ENCODE measurements at regions not wholly inside any gene's neighbourhood (a gene's known extent, or its start where the extent isn't known, plus 50 kb on each side); places are given as distances from the start of the nearest gene placed in this dataset.
A peak's percentile ranks its signal among the peaks of the same experiment; 100 is the strongest.

- Histone ChIP-seq H3K79me1 (ENCODE audit: insufficient read depth, low read depth, low read length, poor library complexity, severe bottlenecking) (no peaks in the 10 kb centered on the region), H3K27me3 (ENCODE audit: insufficient read depth, low read length) (no peaks in the 10 kb centered on the region), H3K4me1 (ENCODE audit: insufficient read depth, low read length) (peaks cover 3% of the 10 kb centered on the region; the same call in 1 of the 2 replicates), H2AK5ac (ENCODE audit: insufficient read length, low read length) (no peak overlapping the region), H2BK120ac (ENCODE audit: low read depth, low read length, poor library complexity, severe bottlenecking) (no peak overlapping the region), H3K23ac (ENCODE audit: insufficient read length, low read depth, low read length) (no peak overlapping the region), H3K56ac (ENCODE audit: insufficient read length, low read depth, low read length) (no peak overlapping the region), H2AFZ (ENCODE audit: low read length) (no peak overlapping the region), H3T11ph (ENCODE audit: low read length) (no peak overlapping the region), H3K9ac (ENCODE audit: extremely low read depth, insufficient read length, low read length) (no peak overlapping the region), H2BK5ac (ENCODE audit: insufficient read length, low read length) (no peak overlapping the region), H3K9me3 (ENCODE audit: control insufficient read depth, low read depth, low read length) (no peaks in the 10 kb centered on the region), H3K79me2 (ENCODE audit: insufficient read depth, low read length) (no peaks in the 10 kb centered on the region), H3K14ac (ENCODE audit: insufficient read depth, low read length) (no peak overlapping the region), H3K4me2 (ENCODE audit: insufficient read depth, insufficient read length, low read length) (no peak overlapping the region), H4K91ac (ENCODE audit: insufficient read length, low read depth, low read length) (no peak overlapping the region), H2BK12ac (ENCODE audit: insufficient read length, low read depth, low read length) (no peak overlapping the region), H4K5ac (ENCODE audit: insufficient read length, low read depth, low read length) (no peak overlapping the region), H4K8ac (replicated peaks; ENCODE audit: insufficient read length, low read depth, low read length) (no peak overlapping the region), H3K18ac (ENCODE audit: insufficient read length, low read depth, low read length) (peak overlapping the region; percentile 6), H3K27ac (ENCODE audit: insufficient read length, low read depth, low read length) (no peak overlapping the region), H2BK20ac (ENCODE audit: low read depth, low read length, poor library complexity, severe bottlenecking) (no peak overlapping the region), H4K20me1 (ENCODE audit: control insufficient read depth, insufficient read depth, insufficient read length) (no peaks in the 10 kb centered on the region), H3K23me2 (ENCODE audit: insufficient read length, low read depth, low read length, poor library complexity, severe bottlenecking) (no peaks in the 10 kb centered on the region), H2BK15ac (ENCODE audit: low read depth, low read length) (no peak overlapping the region), H3K4ac (ENCODE audit: low read depth, low read length) (no peak overlapping the region)
- H3K4me3 Mint-ChIP-seq: peak overlapping the region in 1 of 2 experiments; percentile 21; a peak in 1 of 5 replicates
- no CpG with 5 or more reads among the region's 2 CpGs for WGBS (ENCODE audit: extremely low coverage, insufficient read length, low lambda C conversion rate)
- no peak for TF ChIP-seq CTCF (conservative IDR thresholded peaks at IDR 0.05)
- H3K27me3 Mint-ChIP-seq (ENCODE audit: low read depth): no peaks in the 10 kb centered on the region
- no peaks in the 10 kb centered on the region for H3K9me3 Mint-ChIP-seq
- no peak for DNase-seq
- peaks cover 33 to 40% of the 10 kb centered on the region in 2 experiments for H3K4me1 Mint-ChIP-seq
- H3K36me3 Mint-ChIP-seq (ENCODE audit: insufficient read depth in 1 of 3, low read depth in 3 of 3): no peaks in the 10 kb centered on the region; a peak in 1 of 7 replicates
- H3K27ac Mint-ChIP-seq: no peak overlapping the region; a peak in 1 of 7 replicates
Observed at GRCh38 chr12:126905752-126906151, 1361.2 kb upstream of the TMEM132C start.

Data from H9 (cell line).